ENCODE measurements at regions not wholly inside any gene's neighbourhood (a gene's known extent, or its start where the extent isn't known, plus 50 kb on each side); places are given as distances from the start of the nearest gene placed in this dataset.

DNA sequence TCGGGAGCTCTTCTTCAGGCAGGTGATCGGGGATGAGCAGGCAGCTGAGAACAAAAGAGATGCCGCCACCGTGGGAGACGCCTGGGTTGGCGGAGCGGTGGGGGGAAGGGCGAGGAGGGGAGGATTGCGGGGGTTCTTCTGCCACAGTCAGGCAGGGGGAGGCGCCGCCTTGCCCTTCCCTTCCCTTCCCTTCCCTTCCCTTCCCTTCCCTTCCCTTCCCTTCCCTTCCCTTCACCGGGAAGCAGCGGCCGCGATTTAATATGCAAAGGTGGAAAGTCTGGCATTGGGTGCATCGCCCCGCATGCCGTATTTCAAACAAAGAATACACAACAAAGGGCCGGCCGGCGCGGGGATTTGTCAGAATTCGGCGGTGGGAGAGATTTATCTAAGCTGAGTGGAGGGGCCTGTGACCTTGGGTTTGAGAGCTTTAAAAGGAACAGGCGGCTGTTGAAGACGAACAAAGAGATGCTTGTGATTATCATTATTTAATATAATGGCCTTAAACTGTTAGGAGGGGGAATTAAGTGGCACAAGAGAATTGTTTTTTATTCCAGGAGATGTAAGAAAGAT, 262.3 kb upstream of the TNRC6C start:
- TF ChIP-seq, protein P1, sequence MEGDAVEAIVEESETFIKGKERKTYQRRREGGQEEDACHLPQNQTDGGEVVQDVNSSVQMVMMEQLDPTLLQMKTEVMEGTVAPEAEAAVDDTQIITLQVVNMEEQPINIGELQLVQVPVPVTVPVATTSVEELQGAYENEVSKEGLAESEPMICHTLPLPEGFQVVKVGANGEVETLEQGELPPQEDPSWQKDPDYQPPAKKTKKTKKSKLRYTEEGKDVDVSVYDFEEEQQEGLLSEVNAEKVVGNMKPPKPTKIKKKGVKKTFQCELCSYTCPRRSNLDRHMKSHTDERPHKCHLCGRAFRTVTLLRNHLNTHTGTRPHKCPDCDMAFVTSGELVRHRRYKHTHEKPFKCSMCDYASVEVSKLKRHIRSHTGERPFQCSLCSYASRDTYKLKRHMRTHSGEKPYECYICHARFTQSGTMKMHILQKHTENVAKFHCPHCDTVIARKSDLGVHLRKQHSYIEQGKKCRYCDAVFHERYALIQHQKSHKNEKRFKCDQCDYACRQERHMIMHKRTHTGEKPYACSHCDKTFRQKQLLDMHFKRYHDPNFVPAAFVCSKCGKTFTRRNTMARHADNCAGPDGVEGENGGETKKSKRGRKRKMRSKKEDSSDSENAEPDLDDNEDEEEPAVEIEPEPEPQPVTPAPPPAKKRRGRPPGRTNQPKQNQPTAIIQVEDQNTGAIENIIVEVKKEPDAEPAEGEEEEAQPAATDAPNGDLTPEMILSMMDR (CRISPR knock-in tag; IDR thresholded peaks at IDR 0.05), result no peak
- no peak for TF ChIP-seq ZNF747 (CRISPR knock-in tag; IDR thresholded peaks at IDR 0.05; ENCODE audit: borderline replicate concordance)
- TF ChIP-seq, protein P2, sequence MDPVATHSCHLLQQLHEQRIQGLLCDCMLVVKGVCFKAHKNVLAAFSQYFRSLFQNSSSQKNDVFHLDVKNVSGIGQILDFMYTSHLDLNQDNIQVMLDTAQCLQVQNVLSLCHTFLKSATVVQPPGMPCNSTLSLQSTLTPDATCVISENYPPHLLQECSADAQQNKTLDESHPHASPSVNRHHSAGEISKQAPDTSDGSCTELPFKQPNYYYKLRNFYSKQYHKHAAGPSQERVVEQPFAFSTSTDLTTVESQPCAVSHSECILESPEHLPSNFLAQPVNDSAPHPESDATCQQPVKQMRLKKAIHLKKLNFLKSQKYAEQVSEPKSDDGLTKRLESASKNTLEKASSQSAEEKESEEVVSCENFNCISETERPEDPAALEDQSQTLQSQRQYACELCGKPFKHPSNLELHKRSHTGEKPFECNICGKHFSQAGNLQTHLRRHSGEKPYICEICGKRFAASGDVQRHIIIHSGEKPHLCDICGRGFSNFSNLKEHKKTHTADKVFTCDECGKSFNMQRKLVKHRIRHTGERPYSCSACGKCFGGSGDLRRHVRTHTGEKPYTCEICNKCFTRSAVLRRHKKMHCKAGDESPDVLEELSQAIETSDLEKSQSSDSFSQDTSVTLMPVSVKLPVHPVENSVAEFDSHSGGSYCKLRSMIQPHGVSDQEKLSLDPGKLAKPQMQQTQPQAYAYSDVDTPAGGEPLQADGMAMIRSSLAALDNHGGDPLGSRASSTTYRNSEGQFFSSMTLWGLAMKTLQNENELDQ (CRISPR knock-in tag; IDR thresholded peaks at IDR 0.05; ENCODE audit: borderline replicate concordance), result no peak
- TF ChIP-seq ZBTB20 (CRISPR knock-in tag; IDR thresholded peaks at IDR 0.05; ENCODE audit: borderline replicate concordance, low read depth), result no peak
- TF ChIP-seq CHCHD3 (CRISPR knock-in tag; IDR thresholded peaks at IDR 0.05), result no peak
- TF ChIP-seq, protein P3, sequence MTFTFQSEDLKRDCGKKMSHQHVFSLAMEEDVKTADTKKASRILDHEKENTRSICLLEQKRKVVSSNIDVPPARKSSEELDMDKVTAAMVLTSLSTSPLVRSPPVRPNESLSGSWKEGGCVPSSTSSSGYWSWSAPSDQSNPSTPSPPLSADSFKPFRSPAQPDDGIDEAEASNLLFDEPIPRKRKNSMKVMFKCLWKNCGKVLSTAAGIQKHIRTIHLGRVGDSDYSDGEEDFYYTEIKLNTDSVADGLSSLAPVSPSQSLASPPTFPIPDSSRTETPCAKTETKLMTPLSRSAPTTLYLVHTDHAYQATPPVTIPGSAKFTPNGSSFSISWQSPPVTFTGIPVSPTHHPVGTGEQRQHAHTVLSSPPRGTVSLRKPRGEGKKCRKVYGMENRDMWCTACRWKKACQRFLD (CRISPR knock-in tag; IDR thresholded peaks at IDR 0.05; ENCODE audit: borderline replicate concordance), result no peak
- no peak for TF ChIP-seq TEAD2 (CRISPR knock-in tag; IDR thresholded peaks at IDR 0.05)
- no peak for TF ChIP-seq SNAPC2 (CRISPR knock-in tag; IDR thresholded peaks at IDR 0.05)
- no peak for TF ChIP-seq ZFYVE20 (CRISPR knock-in tag; IDR thresholded peaks at IDR 0.05; ENCODE audit: borderline replicate concordance, low read depth)
- no peak for TF ChIP-seq FOXM1 (CRISPR knock-in tag; IDR thresholded peaks at IDR 0.05)

Data from HepG2 (cell line).